ENCODE measurements at regions not wholly inside any gene's neighbourhood (a gene's known extent, or its start where the extent isn't known, plus 50 kb on each side); places are given as distances from the start of the nearest gene placed in this dataset.

- H3K27me3 Mint-ChIP-seq: peaks cover 47% of the 10 kb centered on the region
- no peak overlapping the region for H3K4me3 Mint-ChIP-seq
- no peaks in the 10 kb centered on the region for H3K4me1 Mint-ChIP-seq (ENCODE audit: low read depth)
- DNase-seq (no peak), ATAC-seq (no peak)
- intact Hi-C loops (cut with micrococcal nuclease): no loop called here
- H3K36me3 Mint-ChIP-seq (ENCODE audit: low read depth): no peaks in the 10 kb centered on the region
- POLR2A ChIA-PET: no interaction called here
- CTCF ChIA-PET: no interaction called here
- no peak for TF ChIP-seq CTCF (IDR thresholded peaks at IDR 0.05)
- no peak overlapping the region for H3K27ac Mint-ChIP-seq
- H3K9me3 Mint-ChIP-seq: peaks cover 3% of the 10 kb centered on the region
These were observed 138.2 kb upstream of the OTOS start for GRCh38 chr2:240278661-240279060.

GRCh38 chr2:240280621-240281020 lies 140.2 kb upstream of the OTOS start:
- ATAC-seq: no peak
- H3K36me3 Mint-ChIP-seq (ENCODE audit: low read depth): no peaks in the 10 kb centered on the region
- ChIA-PET POLR2A (no interaction called here), CTCF (no interaction called here)
- TF ChIP-seq CTCF (IDR thresholded peaks at IDR 0.05): no peak
- H3K4me1 Mint-ChIP-seq (ENCODE audit: low read depth): no peaks in the 10 kb centered on the region
- intact Hi-C loops (cut with micrococcal nuclease): no loop called here
- H3K27me3 Mint-ChIP-seq: peaks cover 35% of the 10 kb centered on the region
- H3K27ac Mint-ChIP-seq: no peak overlapping the region
- H3K4me3 Mint-ChIP-seq: no peak overlapping the region
- no peak for DNase-seq
- H3K9me3 Mint-ChIP-seq: peaks cover 3% of the 10 kb centered on the region

GRCh38 chr2:240284503-240285259 lies 144.2 kb upstream of the OTOS start:
- no peak for ATAC-seq
- no peak for DNase-seq
- Mint-ChIP-seq H3K9me3 (peaks cover 3% of the 10 kb centered on the region), H3K36me3 (ENCODE audit: low read depth) (no peaks in the 10 kb centered on the region), H3K27ac (no peak overlapping the region), H3K27me3 (peaks cover 15% of the 10 kb centered on the region), H3K4me3 (no peak overlapping the region), H3K4me1 (ENCODE audit: low read depth) (no peaks in the 10 kb centered on the region)
- CTCF ChIA-PET: no interaction called here
- intact Hi-C loops (cut with micrococcal nuclease): no loop called here
- POLR2A ChIA-PET: no interaction called here
- TF ChIP-seq CTCF (IDR thresholded peaks at IDR 0.05): no peak

- DNase-seq (no peak), ATAC-seq (no peak)
- Mint-ChIP-seq H3K9me3 (peaks cover 3% of the 10 kb centered on the region), H3K36me3 (ENCODE audit: low read depth) (no peaks in the 10 kb centered on the region), H3K4me1 (ENCODE audit: low read depth) (no peaks in the 10 kb centered on the region), H3K27me3 (peaks cover 11% of the 10 kb centered on the region), H3K4me3 (no peak overlapping the region), H3K27ac (no peak overlapping the region)
- intact Hi-C loops (cut with micrococcal nuclease): no loop called here
- POLR2A ChIA-PET: no interaction called here
- CTCF ChIA-PET: interaction anchor here (0.5 kb wide), 1 partner anchor 137 kb away, joined by 3 read pairs; no protein-coding TSS in a partner anchor
- no peak for TF ChIP-seq CTCF (IDR thresholded peaks at IDR 0.05)
These were observed 145.3 kb upstream of the OTOS start for GRCh38 chr2:240285725-240286124.

GRCh38 chr2:240286596-240286995 lies 146.1 kb upstream of the OTOS start:
- H3K36me3 Mint-ChIP-seq (ENCODE audit: low read depth): no peaks in the 10 kb centered on the region
- ChIA-PET CTCF (no interaction called here), POLR2A (no interaction called here)
- H3K27me3 Mint-ChIP-seq: peaks cover 6% of the 10 kb centered on the region
- intact Hi-C loops (cut with micrococcal nuclease): no loop called here
- H3K4me3 Mint-ChIP-seq: no peak overlapping the region
- ATAC-seq (no peak), DNase-seq (no peak)
- no peak overlapping the region for H3K27ac Mint-ChIP-seq
- H3K9me3 Mint-ChIP-seq: peaks cover 3% of the 10 kb centered on the region
- no peak for TF ChIP-seq CTCF (IDR thresholded peaks at IDR 0.05)
- no peaks in the 10 kb centered on the region for H3K4me1 Mint-ChIP-seq (ENCODE audit: low read depth)

Data from activated CD8-positive, alpha-beta T cell treated with anti-CD3 and anti-CD28 coated beads for 36 hours (primary cell).